Activated T-cell treated with anti-CD3 and anti-CD28 coated beads, Interleukin-2, amount 50 U/mL, for 4 hours (primary cell): ENCODE measurements at regions not wholly inside any gene's neighbourhood (a gene's known extent, or its start where the extent isn't known, plus 50 kb on each side); places are given as distances from the start of the nearest gene placed in this dataset.

Source experiments
- ATAC-seq, 2 donors: fragments of 200-7000 bp; cut with Tn5 transposase; one replicate each; pipeline ENCODE4 v1.10.0; 2021
- DNase-seq: peaks from one replicate; pipeline ENCODE4 v3.0.0-alpha.2; 2020
- H3K27me3 Mint-ChIP-seq: one replicate; pipeline ENCODE4 v1.8.0; 2021; ENCODE audit warnings: low read depth, mixed read lengths
- H3K36me3 Mint-ChIP-seq: one replicate; pipeline ENCODE4 v1.8.0; 2022; ENCODE audit warnings: mixed read lengths; ENCODE audit not compliant: insufficient read depth
- H3K4me1 Mint-ChIP-seq: one replicate; pipeline ENCODE4 v1.8.0; 2021; ENCODE audit warnings: low read depth, mixed read lengths
- H3K4me3 Mint-ChIP-seq: one replicate; pipeline ENCODE4 v1.8.0; 2021; ENCODE audit warnings: mild to moderate bottlenecking, moderate library complexity, mixed read lengths
- H3K9me3 Mint-ChIP-seq: one replicate; pipeline ENCODE4 v1.8.0; 2021; ENCODE audit warnings: mixed read lengths

DNA sequence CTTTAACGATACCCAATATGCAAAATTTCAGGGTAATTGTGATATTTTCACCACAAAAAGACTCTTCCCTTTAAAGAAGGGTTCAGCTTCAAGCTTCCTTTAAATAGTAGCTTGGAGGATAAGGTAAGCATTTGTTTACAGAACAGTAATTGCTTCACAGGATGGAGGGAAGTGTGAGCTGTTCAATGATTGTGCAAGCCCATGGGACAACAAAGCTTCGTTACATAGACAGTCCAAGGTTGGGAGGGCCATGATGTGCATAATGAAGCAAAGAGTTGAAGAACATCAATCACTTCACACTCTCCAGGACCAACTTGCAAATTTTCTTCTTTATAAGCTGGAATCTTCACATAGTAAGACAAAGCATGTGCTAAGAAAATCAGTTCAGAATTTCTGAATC, 145.0 kb upstream of the ASIC2 start:
- Mint-ChIP-seq H3K27me3 (peaks cover 5% of the 10 kb centered on the region), H3K9me3 (no peaks in the 10 kb centered on the region), H3K4me1 (no peaks in the 10 kb centered on the region), H3K4me3 (no peak overlapping the region), H3K36me3 (no peaks in the 10 kb centered on the region)
- no peak for ATAC-seq
- DNase-seq = no peak

DNA sequence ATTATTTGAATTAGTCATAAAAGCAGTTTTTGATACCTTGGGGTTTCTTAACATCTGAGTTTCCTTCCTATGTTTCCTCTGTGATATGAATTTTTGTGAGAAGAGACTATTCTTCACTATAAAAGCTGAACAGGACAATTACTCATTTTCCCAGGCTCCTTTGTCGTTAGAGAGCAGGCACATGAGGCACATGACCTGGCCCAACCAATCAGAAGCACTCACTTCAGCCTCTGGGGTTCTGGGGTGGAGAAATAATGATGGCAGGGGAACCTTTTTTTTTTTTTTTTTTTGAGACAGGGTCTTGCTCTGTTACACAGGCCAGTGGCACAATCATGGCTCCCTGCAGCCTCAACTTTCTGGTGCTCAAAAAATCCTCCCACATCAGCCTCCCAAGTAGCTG, 145.5 kb upstream of the ASIC2 start:
- ATAC-seq (no peak), DNase-seq (no peak)
- no peaks in the 10 kb centered on the region for H3K36me3 Mint-ChIP-seq
- H3K9me3 Mint-ChIP-seq = no peaks in the 10 kb centered on the region
- peaks cover 5% of the 10 kb centered on the region for H3K27me3 Mint-ChIP-seq
- no peaks in the 10 kb centered on the region for H3K4me1 Mint-ChIP-seq
- H3K4me3 Mint-ChIP-seq = no peak overlapping the region

DNA sequence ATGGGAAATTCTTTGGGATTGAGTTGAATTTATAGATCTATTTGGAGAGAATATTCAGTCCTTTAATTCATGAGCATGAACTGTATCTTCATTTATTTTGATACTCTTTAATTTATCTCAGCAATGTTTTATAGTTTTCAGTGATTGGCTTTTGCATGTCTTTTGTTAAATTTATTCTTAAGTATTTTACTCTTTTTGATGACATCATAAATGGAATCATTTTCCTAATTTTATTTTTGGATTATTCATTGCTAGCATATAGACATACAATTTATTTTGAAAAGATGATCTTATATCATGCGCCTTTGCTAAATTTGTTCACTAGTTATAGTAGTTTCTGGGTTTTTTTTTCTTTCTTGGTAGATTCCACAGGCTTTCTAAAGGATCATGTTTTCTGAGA, 149.2 kb upstream of the ASIC2 start:
- Mint-ChIP-seq H3K4me3 (no peak overlapping the region), H3K27me3 (peaks cover 9% of the 10 kb centered on the region), H3K36me3 (no peaks in the 10 kb centered on the region), H3K9me3 (no peaks in the 10 kb centered on the region), H3K4me1 (no peaks in the 10 kb centered on the region)
- no peak for DNase-seq
- no peak for ATAC-seq

DNA sequence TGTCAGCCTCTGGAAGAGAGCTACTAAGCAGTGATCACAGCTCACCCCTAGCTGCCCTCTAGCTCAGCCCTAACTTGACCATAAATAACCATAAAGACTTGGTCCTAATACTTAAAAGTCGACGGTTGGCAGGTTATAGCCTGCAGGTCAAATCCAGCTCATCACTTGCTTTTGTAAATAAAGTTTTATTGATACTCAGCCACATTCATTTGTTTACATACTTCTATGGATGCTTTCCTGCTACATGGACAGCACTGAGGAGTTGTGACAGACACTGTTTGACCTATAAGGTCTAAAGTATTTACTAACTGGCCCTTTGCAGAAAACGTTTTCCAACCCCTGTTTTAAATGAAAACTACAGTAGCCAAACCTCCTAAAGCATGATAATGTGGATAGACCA, 151.6 kb upstream of the ASIC2 start:
- ATAC-seq (no peak), DNase-seq (no peak)
- peaks cover 5% of the 10 kb centered on the region for H3K9me3 Mint-ChIP-seq
- no peaks in the 10 kb centered on the region for H3K36me3 Mint-ChIP-seq
- peaks cover 7% of the 10 kb centered on the region for H3K27me3 Mint-ChIP-seq
- H3K4me3 Mint-ChIP-seq = no peak overlapping the region
- no peaks in the 10 kb centered on the region for H3K4me1 Mint-ChIP-seq

DNA sequence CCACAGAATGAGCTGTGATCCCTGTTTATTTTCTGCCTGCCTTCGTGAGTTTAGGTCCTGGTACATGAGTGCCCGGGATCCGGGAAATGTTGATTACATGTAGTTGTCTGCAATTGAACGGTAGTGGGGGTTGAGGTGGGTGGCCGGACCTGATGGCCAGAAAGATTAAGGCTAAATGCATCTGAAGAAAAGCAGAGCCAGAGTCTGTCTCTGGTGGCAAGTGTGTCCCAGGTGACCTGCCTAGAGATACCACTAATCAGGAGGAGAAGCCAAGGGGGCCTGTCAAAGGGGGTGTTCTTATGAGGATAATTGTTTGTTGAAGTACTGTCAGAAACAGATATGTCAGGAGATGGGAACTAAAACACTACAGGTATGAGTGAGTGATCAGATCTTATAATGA, 154.0 kb upstream of the ASIC2 start:
- Mint-ChIP-seq H3K4me3 (no peak overlapping the region), H3K27me3 (peaks cover 7% of the 10 kb centered on the region), H3K4me1 (no peaks in the 10 kb centered on the region), H3K9me3 (peaks cover 5% of the 10 kb centered on the region), H3K36me3 (no peaks in the 10 kb centered on the region)
- no peak for DNase-seq
- no peak for ATAC-seq

DNA sequence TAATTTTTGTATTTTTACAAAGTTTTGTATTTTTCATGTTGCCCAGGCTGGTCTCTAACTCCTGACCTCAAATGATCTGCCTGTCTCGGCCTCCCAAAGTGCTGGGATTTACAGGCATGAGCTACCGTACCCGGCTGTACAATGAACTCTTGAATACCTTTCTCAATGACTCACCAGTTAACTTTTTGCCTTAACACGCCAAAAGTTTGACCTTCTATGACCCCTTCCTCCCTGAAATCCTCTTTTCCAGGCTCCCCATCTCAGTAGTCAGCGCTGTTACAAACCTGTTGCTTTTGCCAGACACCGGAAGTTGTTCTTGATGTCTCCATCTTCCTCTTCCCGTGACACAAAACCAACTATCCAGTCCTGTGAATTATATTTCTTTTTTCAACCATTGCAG, 158.1 kb upstream of the ASIC2 start:
- Mint-ChIP-seq H3K27me3 (no peaks in the 10 kb centered on the region), H3K9me3 (peaks cover 5% of the 10 kb centered on the region), H3K4me3 (no peak overlapping the region), H3K36me3 (no peaks in the 10 kb centered on the region), H3K4me1 (no peaks in the 10 kb centered on the region)
- ATAC-seq (no peak), DNase-seq (no peak)

DNA sequence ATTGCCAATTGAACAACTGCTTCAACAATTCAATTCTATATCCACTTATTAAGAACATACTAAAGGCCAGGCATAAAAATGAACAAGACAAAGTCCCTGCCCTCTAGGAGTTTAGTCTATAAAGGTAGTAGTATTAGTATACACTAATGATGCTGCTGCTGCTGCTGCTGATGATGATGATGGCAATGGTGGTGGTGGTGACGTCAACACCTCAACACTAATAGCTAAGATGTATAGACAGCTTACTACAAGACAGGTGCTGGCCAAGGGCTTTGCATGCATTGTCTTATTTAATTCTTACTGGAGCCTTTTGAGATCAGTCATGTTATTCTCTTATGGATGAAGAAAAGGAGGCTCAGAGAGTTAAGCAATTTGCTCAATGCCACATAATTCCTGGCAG, 164.4 kb upstream of the ASIC2 start:
- no peak for ATAC-seq
- Mint-ChIP-seq H3K9me3 (no peaks in the 10 kb centered on the region), H3K36me3 (no peaks in the 10 kb centered on the region)

DNA sequence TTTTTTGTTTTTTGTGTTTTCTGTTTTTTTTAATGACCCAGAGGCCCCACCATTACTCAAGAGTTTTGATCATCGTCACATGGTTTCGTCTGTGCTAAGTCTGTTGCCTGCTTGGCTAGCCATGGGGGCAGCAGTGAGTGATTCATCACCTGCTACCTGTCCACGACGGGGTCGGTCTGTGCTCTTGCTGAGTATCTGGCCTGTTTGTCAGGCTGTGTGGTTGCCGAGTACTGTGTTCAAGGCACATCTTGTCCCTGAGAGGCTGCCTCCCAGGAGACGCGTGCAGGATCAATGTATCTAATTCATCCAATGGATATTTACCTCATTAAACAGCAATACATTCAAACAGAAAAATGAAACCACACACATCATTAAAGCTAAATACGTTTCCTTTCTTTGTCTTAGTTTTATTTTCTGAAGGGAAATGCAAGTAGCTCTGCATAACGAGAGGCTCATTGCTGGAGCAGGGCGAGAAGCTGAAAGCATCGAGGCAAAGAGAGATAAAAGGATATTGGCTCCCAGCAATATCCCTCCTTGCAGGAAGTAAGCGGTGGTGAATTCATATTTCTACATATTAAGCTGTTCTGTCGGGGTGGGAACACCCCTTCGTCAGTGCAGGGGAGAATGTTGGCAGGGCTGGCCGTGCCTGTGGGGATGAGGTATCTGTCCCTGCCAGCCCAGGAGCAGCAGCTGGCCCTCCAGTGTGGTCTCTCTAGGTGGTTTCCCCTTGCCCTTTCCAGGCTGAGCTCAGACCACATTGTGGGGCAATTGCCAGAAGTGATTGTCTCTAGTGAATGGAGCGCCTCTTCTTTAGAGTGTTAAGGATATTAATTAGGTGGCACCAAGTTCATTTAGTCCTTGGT, 166.2 kb upstream of the ASIC2 start:
- H3K4me1 Mint-ChIP-seq = no peaks in the 10 kb centered on the region
- no peaks in the 10 kb centered on the region for H3K36me3 Mint-ChIP-seq
- DNase-seq (no peak), ATAC-seq (no peak)
- peaks cover 15% of the 10 kb centered on the region for H3K27me3 Mint-ChIP-seq
- no peaks in the 10 kb centered on the region for H3K9me3 Mint-ChIP-seq
- H3K4me3 Mint-ChIP-seq = no peak overlapping the region

More for the DNA sequence above, 164.4 kb upstream of the ASIC2 start:
- Mint-ChIP-seq H3K4me1 (no peaks in the 10 kb centered on the region), H3K27me3 (peaks cover 15% of the 10 kb centered on the region), H3K4me3 (no peak overlapping the region)
- no peak for DNase-seq

DNA sequence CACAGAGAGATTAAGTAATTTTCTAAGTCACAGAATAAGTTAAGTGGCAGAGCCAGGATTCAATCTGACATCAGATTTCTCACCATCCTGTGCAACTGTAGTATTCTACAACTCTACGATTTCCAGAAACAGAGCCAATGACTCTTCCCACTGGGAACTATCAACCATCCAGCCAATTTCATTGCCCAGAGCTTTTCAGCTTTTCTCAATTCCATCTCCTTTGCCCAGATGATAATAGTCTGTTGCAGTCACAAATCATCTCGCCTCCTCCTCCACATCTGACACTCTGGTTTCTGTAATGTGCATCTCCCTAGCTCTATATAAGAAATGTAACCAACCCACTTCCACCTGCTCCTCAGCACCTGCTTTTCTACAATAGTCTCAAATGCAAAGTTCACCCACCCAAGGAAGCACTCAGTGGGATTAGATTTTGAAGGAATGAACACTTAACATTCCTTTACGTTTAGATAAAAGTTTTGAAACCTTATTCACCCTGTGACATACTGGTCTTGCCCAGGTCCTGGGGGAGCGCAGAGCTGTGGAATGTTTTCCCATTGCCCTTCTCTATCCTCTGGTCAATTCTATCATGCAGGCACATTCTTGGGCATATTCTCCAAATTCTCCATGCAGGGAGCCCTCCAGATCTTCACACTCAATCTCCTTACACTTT, 167.8 kb upstream of the ASIC2 start:
- no peak for DNase-seq
- Mint-ChIP-seq H3K4me1 (no peaks in the 10 kb centered on the region), H3K27me3 (peaks cover 15% of the 10 kb centered on the region), H3K36me3 (no peaks in the 10 kb centered on the region), H3K9me3 (no peaks in the 10 kb centered on the region), H3K4me3 (no peak overlapping the region)
- ATAC-seq = no peak

DNA sequence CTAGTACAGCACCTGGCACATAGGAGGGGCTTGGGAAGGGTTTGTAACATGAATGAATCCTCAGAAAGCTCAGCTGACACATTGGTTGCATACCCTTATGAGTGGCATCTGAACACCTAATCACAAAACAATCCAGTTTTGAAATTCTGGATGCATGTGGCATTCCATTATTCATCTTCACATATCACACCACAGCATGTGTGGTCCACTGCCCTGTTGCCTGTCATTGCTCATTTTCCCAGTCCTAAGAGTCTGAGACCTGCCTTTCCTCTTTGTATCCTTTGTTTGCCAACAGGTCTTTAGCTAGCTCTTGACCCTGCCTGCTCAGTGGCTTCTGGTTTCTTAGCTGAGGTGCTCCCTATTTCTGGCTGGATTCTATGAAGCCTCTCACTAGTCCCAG, 170.8 kb upstream of the ASIC2 start:
- H3K4me1 Mint-ChIP-seq = no peaks in the 10 kb centered on the region
- H3K36me3 Mint-ChIP-seq = no peaks in the 10 kb centered on the region
- no peaks in the 10 kb centered on the region for H3K9me3 Mint-ChIP-seq
- no peak overlapping the region for H3K4me3 Mint-ChIP-seq
- ATAC-seq (no peak), DNase-seq (no peak)
- peaks cover 6% of the 10 kb centered on the region for H3K27me3 Mint-ChIP-seq

DNA sequence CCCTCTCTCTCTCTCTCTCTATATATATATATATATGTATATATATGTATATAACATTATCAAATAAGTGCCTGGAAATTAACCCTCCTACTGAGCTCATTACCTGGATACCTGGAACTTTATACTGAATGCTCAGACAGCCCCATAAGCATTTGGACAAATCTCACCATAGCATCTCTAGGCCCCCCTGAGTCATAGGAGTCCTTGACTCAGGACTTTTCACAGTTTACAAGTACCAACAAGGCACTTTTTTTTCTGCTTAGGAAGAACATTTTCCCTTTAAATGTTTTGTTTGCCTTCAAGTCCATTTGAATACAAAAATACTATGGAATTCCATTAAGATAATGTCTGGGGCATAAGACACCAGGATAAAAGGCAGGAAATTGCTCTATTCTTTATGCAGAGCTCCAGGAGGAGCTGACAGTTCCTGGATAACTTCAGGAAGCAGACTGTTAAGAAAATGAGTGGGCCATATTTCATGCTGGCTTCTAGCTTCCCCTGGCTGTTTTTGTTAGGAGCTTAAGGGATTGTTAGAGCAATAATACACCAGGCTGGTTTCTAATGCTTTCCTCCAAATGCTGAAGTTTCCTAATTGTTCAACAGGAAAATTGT, 171.7 kb upstream of the ASIC2 start:
- H3K27me3 Mint-ChIP-seq = peaks cover 3% of the 10 kb centered on the region
- no peak overlapping the region for H3K4me3 Mint-ChIP-seq
- H3K9me3 Mint-ChIP-seq = no peaks in the 10 kb centered on the region
- no peaks in the 10 kb centered on the region for H3K4me1 Mint-ChIP-seq
- no peak for ATAC-seq
- no peaks in the 10 kb centered on the region for H3K36me3 Mint-ChIP-seq
- DNase-seq = no peak

DNA sequence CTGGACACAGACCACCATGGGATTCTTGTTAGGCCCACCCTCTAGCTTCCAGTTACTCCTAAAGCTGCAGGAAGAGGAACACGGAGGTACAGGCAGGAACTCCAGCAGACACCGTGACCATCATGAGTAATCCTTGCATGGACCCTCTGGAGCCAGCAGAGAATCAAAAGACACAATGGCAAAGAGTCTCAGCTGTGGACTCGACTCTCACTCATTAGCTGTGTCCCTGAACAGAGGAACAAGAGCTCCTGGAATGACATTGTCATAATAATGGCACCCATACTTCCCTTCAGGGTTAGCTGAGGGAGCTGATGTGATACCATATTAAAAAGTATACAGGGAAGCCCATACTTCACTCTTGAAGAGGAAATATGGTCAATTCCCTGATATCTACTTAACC, 176.3 kb upstream of the ASIC2 start:
- no peaks in the 10 kb centered on the region for H3K36me3 Mint-ChIP-seq
- H3K27me3 Mint-ChIP-seq = peaks cover 5% of the 10 kb centered on the region
- no peak overlapping the region for H3K4me3 Mint-ChIP-seq
- no peaks in the 10 kb centered on the region for H3K9me3 Mint-ChIP-seq
- ATAC-seq (no peak), DNase-seq (no peak)
- H3K4me1 Mint-ChIP-seq = no peaks in the 10 kb centered on the region

DNA sequence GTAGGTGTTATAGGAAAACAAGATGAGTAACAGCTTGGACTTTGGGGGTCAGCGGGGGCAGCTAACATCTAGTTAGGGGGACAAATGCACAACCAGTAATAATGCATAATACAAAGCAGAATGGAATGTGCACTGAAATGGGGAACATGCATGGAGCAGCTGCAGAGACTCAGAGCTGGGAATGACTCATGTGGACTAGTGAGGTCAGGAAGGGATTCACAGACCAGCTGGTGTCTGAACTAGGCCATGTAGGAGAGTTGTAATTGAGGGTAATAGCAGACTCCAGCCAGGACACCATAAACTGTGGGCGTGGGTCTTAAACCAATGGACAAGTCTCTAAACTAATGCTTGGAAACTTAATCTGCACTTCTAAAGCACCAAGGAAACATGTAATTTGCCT, 176.8 kb upstream of the ASIC2 start:
- H3K36me3 Mint-ChIP-seq = no peaks in the 10 kb centered on the region
- no peak for ATAC-seq
- H3K4me3 Mint-ChIP-seq = no peak overlapping the region

DNA sequence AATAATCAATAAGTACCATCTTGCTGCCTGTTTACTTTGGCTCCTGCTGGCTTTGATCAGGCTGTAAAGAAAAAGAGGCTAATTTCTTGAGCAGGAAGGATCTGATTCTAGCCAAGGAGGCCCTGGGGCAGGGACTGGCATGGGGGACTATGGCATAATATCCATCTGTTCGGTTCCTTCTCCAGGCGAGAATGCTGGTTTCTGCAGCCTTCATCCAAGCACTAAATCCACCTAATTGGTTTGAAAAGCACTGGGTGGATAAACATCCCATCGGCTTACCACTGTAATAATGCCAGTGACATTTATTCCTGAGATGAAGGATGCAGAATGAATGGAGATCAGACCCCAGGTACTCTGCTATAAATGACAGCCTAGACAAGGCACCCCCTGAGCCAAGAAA, 180.0 kb upstream of the ASIC2 start:
- H3K36me3 Mint-ChIP-seq = no peaks in the 10 kb centered on the region
- H3K4me1 Mint-ChIP-seq = no peaks in the 10 kb centered on the region
- DNase-seq (no peak), ATAC-seq (no peak)
- H3K9me3 Mint-ChIP-seq = no peaks in the 10 kb centered on the region
- H3K4me3 Mint-ChIP-seq = no peak overlapping the region
- peaks cover 2% of the 10 kb centered on the region for H3K27me3 Mint-ChIP-seq

More for the DNA sequence above, 176.8 kb upstream of the ASIC2 start:
- no peaks in the 10 kb centered on the region for H3K4me1 Mint-ChIP-seq
- no peaks in the 10 kb centered on the region for H3K9me3 Mint-ChIP-seq
- peaks cover 5% of the 10 kb centered on the region for H3K27me3 Mint-ChIP-seq
- no peak for DNase-seq

DNA sequence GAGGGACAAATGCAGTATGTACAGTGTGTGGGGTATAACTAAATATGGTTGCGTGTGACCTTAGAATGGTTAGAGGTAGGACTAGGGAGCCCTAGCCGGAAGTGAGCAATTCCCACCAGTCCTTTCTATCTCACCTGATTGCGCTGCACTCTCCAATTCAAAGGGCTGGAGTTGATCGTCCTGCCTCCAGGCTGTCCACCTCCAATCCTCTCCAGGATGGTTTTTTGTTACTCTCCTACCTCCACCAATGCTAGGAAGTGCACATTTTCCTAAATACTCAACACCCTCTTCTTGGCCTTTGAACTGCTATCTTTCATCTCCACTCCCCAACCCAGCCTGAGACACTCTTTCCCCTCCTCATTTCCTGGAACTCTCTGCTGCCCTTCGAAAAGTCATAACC, 181.7 kb upstream of the ASIC2 start:
- Mint-ChIP-seq H3K4me3 (no peak overlapping the region), H3K27me3 (peaks cover 5% of the 10 kb centered on the region), H3K36me3 (no peaks in the 10 kb centered on the region), H3K9me3 (no peaks in the 10 kb centered on the region), H3K4me1 (no peaks in the 10 kb centered on the region)
- no peak for DNase-seq
- no peak for ATAC-seq
